Hepatocyte (in vitro differentiated cells): ENCODE measurements at regions not wholly inside any gene's neighbourhood (a gene's known extent, or its start where the extent isn't known, plus 50 kb on each side); places are given as distances from the start of the nearest gene placed in this dataset.

Experiments used
- DNase-seq: peaks from one replicate; pipeline ENCODE4 v3.0.0-alpha.2; 2016; ENCODE audit warnings: low spot score
- H2AFZ ChIP-seq: fragments of 200-600 bp; sonication (generic); 2 replicates; pipeline ENCODE4 v1.6.0; 2016; ENCODE audit warnings: antibody characterized with exemption, mild to moderate bottlenecking
- H3K27ac ChIP-seq: fragments of 200-600 bp; sonication (generic); 2 replicates; pipeline ENCODE4 v1.5.1; 2016; ENCODE audit warnings: mild to moderate bottlenecking
- H3K27me3 ChIP-seq: fragments of 200-600 bp; sonication (generic); 2 replicates; pipeline ENCODE4 v1.6.1; 2016
- H3K36me3 ChIP-seq: fragments of 200-600 bp; sonication (generic); replicated peaks from 2 replicates; pipeline ENCODE4 v1.5.1; 2016; ENCODE audit warnings: low read depth; ENCODE audit not compliant: insufficient read depth
- H3K4me1 ChIP-seq: fragments of 200-600 bp; sonication (generic); 2 replicates; pipeline ENCODE4 v1.5.1; 2016; ENCODE audit warnings: mild to moderate bottlenecking, moderate library complexity; ENCODE audit not compliant: insufficient read depth
- H3K4me2 ChIP-seq: fragments of 200-600 bp; sonication (generic); 2 replicates; pipeline ENCODE4 v1.6.0; 2016
- H3K4me3 ChIP-seq: fragments of 200-600 bp; sonication (generic); 2 replicates; pipeline ENCODE4 v1.5.1; 2016; ENCODE audit warnings: mild to moderate bottlenecking
- H3K79me2 ChIP-seq: fragments of 200-600 bp; sonication (generic); 2 replicates; pipeline ENCODE4 v1.6.0; 2017; ENCODE audit warnings: mild to moderate bottlenecking
- H3K9me2 ChIP-seq: fragments of 200-600 bp; sonication (generic); replicated peaks from 2 replicates; pipeline ENCODE4 v1.6.0; 2017; ENCODE audit warnings: mild to moderate bottlenecking; ENCODE audit not compliant: insufficient read depth
- H3K9me3 ChIP-seq: fragments of 200-600 bp; sonication (generic); 2 replicates; pipeline ENCODE4 v1.5.1; 2016; ENCODE audit warnings: low read depth, mild to moderate bottlenecking
- H4K20me1 ChIP-seq: fragments of 200-600 bp; sonication (generic); 2 replicates; pipeline ENCODE4 v1.6.0; 2016; ENCODE audit warnings: mild to moderate bottlenecking; ENCODE audit not compliant: insufficient read depth, poor library complexity, severe bottlenecking
- CTCF ChIP-seq: fragments of 200-600 bp; sonication (generic); IDR thresholded peaks from 2 replicates; pipeline ENCODE4 v1.5.1; 2016; ENCODE audit warnings: antibody characterized with exemption, mild to moderate bottlenecking; ENCODE audit not compliant: poor library complexity
- EZH2 ChIP-seq: fragments of 200-600 bp; sonication (generic); IDR thresholded peaks from 2 replicates; pipeline ENCODE4 v1.6.1; 2016; ENCODE audit warnings: antibody characterized with exemption, mild to moderate bottlenecking, borderline replicate concordance
- EZH2phosphoT487 ChIP-seq: fragments of 200-600 bp; sonication (generic); IDR thresholded peaks from one replicate; pipeline ENCODE4 v1.6.1; 2018; ENCODE audit warnings: antibody characterized with exemption, mild to moderate bottlenecking, low read depth, moderate library complexity; ENCODE audit not compliant: unreplicated experiment, severe bottlenecking
- WGBS: methylation state at CpG from one replicate; pipeline ENCODE4 v1.1.6; 2016; ENCODE audit warnings: low lambda C conversion rate; ENCODE audit errors: missing lambda C conversion rate; 5-methylcytosine and 5-hydroxymethylcytosine counted together

GRCh38 chr7:46680147-46680546 is 759.1 kb upstream of the IGFBP3 start:
- TF ChIP-seq EZH2 = no peak
- TF ChIP-seq EZH2phosphoT487 = no peak
- TF ChIP-seq CTCF = no peak
- Histone ChIP-seq H3K36me3 (no peaks in the 10 kb centered on the region), H3K4me3 (no peak overlapping the region), H3K27me3 (no peaks in the 10 kb centered on the region), H3K27ac (no peak overlapping the region), H3K9me2 (no peaks in the 10 kb centered on the region), H3K4me1 (peaks cover 6% of the 10 kb centered on the region), H3K9me3 (no peaks in the 10 kb centered on the region), H2AFZ (no peak overlapping the region), H3K4me2 (no peak overlapping the region), H4K20me1 (no peaks in the 10 kb centered on the region), H3K79me2 (no peaks in the 10 kb centered on the region)
- WGBS = 93% methylated on average over 7 of the region's 7 CpGs
- DNase-seq = no peak

GRCh38 chr7:46679671-46680070 is 758.6 kb upstream of the IGFBP3 start:
- no peak overlapping the region for H3K4me3 ChIP-seq
- no peak overlapping the region for H2AFZ ChIP-seq
- no peak overlapping the region for H3K27ac ChIP-seq
- no peak for TF ChIP-seq CTCF
- no peak for TF ChIP-seq EZH2
- TF ChIP-seq EZH2phosphoT487 = no peak
- H3K79me2 ChIP-seq = no peaks in the 10 kb centered on the region
- H3K4me1 ChIP-seq = peaks cover 6% of the 10 kb centered on the region
- H3K36me3 ChIP-seq = no peaks in the 10 kb centered on the region
- DNase-seq = no peak
- H3K9me2 ChIP-seq = no peaks in the 10 kb centered on the region
- no peak overlapping the region for H3K4me2 ChIP-seq
- no peaks in the 10 kb centered on the region for H3K9me3 ChIP-seq
- no peaks in the 10 kb centered on the region for H4K20me1 ChIP-seq
- no peaks in the 10 kb centered on the region for H3K27me3 ChIP-seq

GRCh38 chr7:46678421-46678820 is 757.3 kb upstream of the IGFBP3 start:
- Histone ChIP-seq H3K27me3 (no peaks in the 10 kb centered on the region), H3K4me1 (peaks cover 6% of the 10 kb centered on the region), H3K27ac (no peak overlapping the region), H3K79me2 (no peaks in the 10 kb centered on the region), H2AFZ (no peak overlapping the region), H3K9me2 (no peaks in the 10 kb centered on the region), H4K20me1 (no peaks in the 10 kb centered on the region), H3K4me3 (no peak overlapping the region), H3K36me3 (no peaks in the 10 kb centered on the region), H3K4me2 (no peak overlapping the region), H3K9me3 (no peaks in the 10 kb centered on the region)
- WGBS = 77% methylated on average over 2 of the region's 2 CpGs
- no peak for DNase-seq
- TF ChIP-seq CTCF = no peak
- TF ChIP-seq EZH2phosphoT487 = no peak
- no peak for TF ChIP-seq EZH2

- no peaks in the 10 kb centered on the region for H3K9me2 ChIP-seq
- H3K27me3 ChIP-seq = no peaks in the 10 kb centered on the region
- H4K20me1 ChIP-seq = no peaks in the 10 kb centered on the region
- no peak for DNase-seq
- no peak overlapping the region for H3K4me2 ChIP-seq
- no peak overlapping the region for H2AFZ ChIP-seq
- TF ChIP-seq CTCF = no peak
- TF ChIP-seq EZH2phosphoT487 = no peak
- TF ChIP-seq EZH2 = no peak
- H3K9me3 ChIP-seq = no peaks in the 10 kb centered on the region
- WGBS = 79% methylated on average over 4 of the region's 4 CpGs
- no peaks in the 10 kb centered on the region for H3K36me3 ChIP-seq
- H3K27ac ChIP-seq = no peak overlapping the region
- no peaks in the 10 kb centered on the region for H3K79me2 ChIP-seq
- peaks cover 6% of the 10 kb centered on the region for H3K4me1 ChIP-seq
- H3K4me3 ChIP-seq = no peak overlapping the region
These were observed 754.4 kb upstream of the IGFBP3 start for GRCh38 chr7:46675456-46675855.
